Endothelial cell of umbilical vein (primary cell): ENCODE measurements at regions not wholly inside any gene's neighbourhood (a gene's known extent, or its start where the extent isn't known, plus 50 kb on each side); places are given as distances from the start of the nearest gene placed in this dataset.

Experiments used
- BruUV-seq: library from RNA; stranded (reverse); fragments of 400-500 nt; replicated peaks from 2 replicates; lab custom pipeline; 2021; lab: Mats Ljungman, UMichigan
- CTCF ChIA-PET: fragments of 300-600, 350-600 bp; sonication (Branson Sonifier 250); formaldehyde crosslinking; loops from one replicate; lab custom pipeline; 2021; ENCODE audit warnings: antibody characterized with exemption, inconsistent platforms; lab: Charles Lee
- POLR2A ChIA-PET: fragments of 300-600, 350-600 bp; sonication (Branson Sonifier 250); formaldehyde crosslinking; loops from one replicate; lab custom pipeline; 2021; ENCODE audit warnings: antibody characterized with exemption, inconsistent platforms; lab: Charles Lee
- DNase-seq: peaks from one replicate; pipeline ENCODE4 v3.0.0-alpha.2; 2011; ENCODE audit warnings: low read depth, low spot score
- FAIRE-seq: peaks from 2 replicates; lab custom pipeline; 2011; peaks lifted over from hg19 to GRCh38; lab: Jason Lieb, UNC
- H2AFZ ChIP-seq: 2 replicates; pipeline ENCODE4 v1.6.0; 2012; ENCODE audit warnings: low read depth, low read length, control low read depth, inconsistent platforms
- H3K27ac ChIP-seq: 2 replicates; pipeline ENCODE4 v1.5.1; 2011; ENCODE audit warnings: low read depth, mild to moderate bottlenecking, control low read depth, low read length, moderate library complexity; ENCODE audit not compliant: insufficient read depth
- H3K27me3 ChIP-seq, 2 experiments: 2 replicates each; pipeline versions ENCODE4 v1.6.0 to v1.6.1; 2011; ENCODE audit warnings: low read length in 2 of 2, mixed read lengths in 1 of 2; ENCODE audit not compliant: control insufficient read depth in 2 of 2, insufficient read depth in 2 of 2
- H3K36me3 ChIP-seq, 2 experiments: 2 replicates in 1 of 2; 3 replicates in 1 of 2; pipeline ENCODE4 v1.5.1; 2011; ENCODE audit warnings: low read length in 2 of 2, mild to moderate bottlenecking in 1 of 2, moderate library complexity in 1 of 2; ENCODE audit not compliant: control insufficient read depth in 2 of 2, insufficient read depth in 2 of 2; ENCODE audit errors: extremely low read depth in 1 of 2
- H3K4me1 ChIP-seq: 3 replicates; pipeline ENCODE4 v1.5.1; 2011; ENCODE audit warnings: mild to moderate bottlenecking, low read length; ENCODE audit not compliant: control insufficient read depth, insufficient read depth; ENCODE audit errors: extremely low read depth
- H3K4me2 ChIP-seq: 2 replicates; pipeline ENCODE4 v1.6.1; 2011; ENCODE audit warnings: low read length, control low read depth, mixed read lengths; ENCODE audit not compliant: insufficient read depth
- H3K4me3 ChIP-seq, 3 experiments: fragments of 200-600 bp in 1 of 3; sonication (generic), shearing (Covaris generic) in 1 of 3; replicated peaks in 1 of 3; 2 replicates each; pipeline ENCODE4 v1.5.1; 2011 to 2016; ENCODE audit warnings: control low read depth in 3 of 3, low read length in 3 of 3, mild to moderate bottlenecking in 2 of 3, inconsistent platforms in 1 of 3, low read depth in 1 of 3, moderate library complexity in 1 of 3; ENCODE audit not compliant: insufficient read depth in 1 of 3
- H3K79me2 ChIP-seq: 2 replicates; pipeline ENCODE4 v1.6.0; 2012; ENCODE audit warnings: low read length, inconsistent platforms; ENCODE audit not compliant: control insufficient read depth, insufficient read depth
- H3K9ac ChIP-seq: replicated peaks from 2 replicates; pipeline ENCODE3; 2011; ENCODE audit warnings: low read length, control low read depth; ENCODE audit not compliant: insufficient read depth; ENCODE audit errors: extremely low read depth
- H3K9me1 ChIP-seq: replicated peaks from 3 replicates; pipeline ENCODE4 v1.6.0; 2011; ENCODE audit warnings: mild to moderate bottlenecking, low read length; ENCODE audit not compliant: control insufficient read depth, insufficient read depth; ENCODE audit errors: extremely low read depth
- H3K9me3 ChIP-seq: replicated peaks from 2 replicates; pipeline ENCODE4 v1.5.1; 2012; ENCODE audit warnings: low read length, inconsistent platforms; ENCODE audit not compliant: control insufficient read depth, insufficient read depth
- H4K20me1 ChIP-seq: replicated peaks from 2 replicates; pipeline ENCODE3; 2011; ENCODE audit warnings: mild to moderate bottlenecking, low read length; ENCODE audit not compliant: control insufficient read depth, insufficient read depth; ENCODE audit errors: extremely low read depth
- EZH2 ChIP-seq: IDR thresholded peaks from 2 replicates; pipeline ENCODE4 v1.6.1; 2012; ENCODE audit warnings: borderline replicate concordance, low read depth, mild to moderate bottlenecking, moderate library complexity, low read length, inconsistent platforms; ENCODE audit not compliant: severe bottlenecking
- FOS ChIP-seq: IDR thresholded peaks from 2 replicates; pipeline ENCODE4 v1.6.1; 2011; ENCODE audit warnings: mild to moderate bottlenecking, low read length, moderate library complexity, borderline replicate concordance; ENCODE audit not compliant: insufficient read depth
- GATA2 ChIP-seq: IDR thresholded peaks from 2 replicates; pipeline ENCODE4 v1.7.0; 2011; ENCODE audit warnings: low read depth, mild to moderate bottlenecking, moderate library complexity, mixed read lengths, low read length; ENCODE audit not compliant: insufficient read length, insufficient read depth
- JUN ChIP-seq: IDR thresholded peaks from 2 replicates; pipeline ENCODE4 v1.6.1; 2011; ENCODE audit warnings: borderline replicate concordance, low read depth; ENCODE audit not compliant: insufficient read length, insufficient read depth
- MAX ChIP-seq: IDR thresholded peaks from 2 replicates; pipeline ENCODE4 v1.6.1; 2011; ENCODE audit not compliant: insufficient read depth, insufficient read length
- MYC ChIP-seq: IDR thresholded peaks from one replicate; pipeline ENCODE4 v1.6.1; 2011; ENCODE audit warnings: mild to moderate bottlenecking, low read depth, low read length
- POLR2A ChIP-seq: IDR thresholded peaks from 2 replicates; pipeline ENCODE4 v1.6.1; 2012; ENCODE audit warnings: low read depth, mild to moderate bottlenecking, control low read depth, low read length
- POLR2AphosphoS5 ChIP-seq: IDR thresholded peaks from 2 replicates; pipeline ENCODE4 v1.6.1; 2012; ENCODE audit warnings: low read depth, mild to moderate bottlenecking, control low read depth, low read length, moderate library complexity; ENCODE audit not compliant: insufficient read depth
- dilution Hi-C: fragments of 300-500 bp; cut with MboI; formaldehyde crosslinking; loops from one replicate; pipeline ENCODE4 v1.15.0; 2019; ENCODE audit warnings: low sequenced_read_pairs; ENCODE audit not compliant: extremely low pct_ligation_motif_present
- intact Hi-C: fragments of 100-400 bp; cut with micrococcal nuclease; formaldehyde crosslinking; loops from one replicate; pipeline ENCODE4 v1.10.0; 2022
- TF ChIP-seq, protein P1 (sequence below), 2 donors: IDR thresholded peaks; 1 replicate in 1 of 2; 2 replicates in 1 of 2; pipeline ENCODE4 v1.5.1; 2011; ENCODE audit warnings: low read length in 2 of 2, mild to moderate bottlenecking in 2 of 2, moderate library complexity in 2 of 2, control low read depth in 1 of 2, inconsistent platforms in 1 of 2, low read depth in 1 of 2; ENCODE audit not compliant: insufficient read depth in 1 of 2; ENCODE audit errors: extremely low read depth in 1 of 2

DNA sequence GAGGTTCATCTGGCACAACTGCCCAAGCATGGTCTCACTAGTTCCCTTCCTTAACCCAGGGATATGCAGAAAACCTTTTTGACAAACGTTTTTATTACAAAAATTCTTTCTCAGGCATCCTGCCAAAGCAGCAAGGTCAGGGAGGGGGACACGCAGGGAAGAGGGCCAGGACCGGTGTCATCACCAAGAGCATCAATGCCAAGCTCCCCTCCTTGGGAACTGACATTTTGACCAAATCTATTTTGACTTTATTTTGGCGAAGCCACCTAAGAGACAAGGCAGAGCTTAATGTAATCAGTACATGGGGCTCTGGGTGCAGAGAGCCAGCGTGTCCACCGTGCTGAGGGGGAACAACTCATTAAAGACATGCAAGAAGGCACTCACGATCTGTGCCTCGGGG is 265.2 kb downstream of the CBLN1 start:
- Histone ChIP-seq H3K79me2 (no peaks in the 10 kb centered on the region), H3K4me1 (no peaks in the 10 kb centered on the region), H3K4me3 (no peak overlapping the region), H3K27ac (no peak overlapping the region), H3K9me1 (no peaks in the 10 kb centered on the region), H3K9ac (no peak overlapping the region), H3K36me3 (no peaks in the 10 kb centered on the region), H2AFZ (no peak overlapping the region), H3K4me2 (no peak overlapping the region), H3K9me3 (no peaks in the 10 kb centered on the region), H3K27me3 (no peaks in the 10 kb centered on the region), H4K20me1 (no peaks in the 10 kb centered on the region)
- POLR2A ChIA-PET, result no interaction called here
- CTCF ChIA-PET, result no interaction called here
- intact Hi-C loops (no loop called here), dilution Hi-C loops (no loop called here)
- FAIRE-seq, result no peak
- no peak for TF ChIP-seq FOS
- no peak for TF ChIP-seq JUN
- TF ChIP-seq, protein P1, sequence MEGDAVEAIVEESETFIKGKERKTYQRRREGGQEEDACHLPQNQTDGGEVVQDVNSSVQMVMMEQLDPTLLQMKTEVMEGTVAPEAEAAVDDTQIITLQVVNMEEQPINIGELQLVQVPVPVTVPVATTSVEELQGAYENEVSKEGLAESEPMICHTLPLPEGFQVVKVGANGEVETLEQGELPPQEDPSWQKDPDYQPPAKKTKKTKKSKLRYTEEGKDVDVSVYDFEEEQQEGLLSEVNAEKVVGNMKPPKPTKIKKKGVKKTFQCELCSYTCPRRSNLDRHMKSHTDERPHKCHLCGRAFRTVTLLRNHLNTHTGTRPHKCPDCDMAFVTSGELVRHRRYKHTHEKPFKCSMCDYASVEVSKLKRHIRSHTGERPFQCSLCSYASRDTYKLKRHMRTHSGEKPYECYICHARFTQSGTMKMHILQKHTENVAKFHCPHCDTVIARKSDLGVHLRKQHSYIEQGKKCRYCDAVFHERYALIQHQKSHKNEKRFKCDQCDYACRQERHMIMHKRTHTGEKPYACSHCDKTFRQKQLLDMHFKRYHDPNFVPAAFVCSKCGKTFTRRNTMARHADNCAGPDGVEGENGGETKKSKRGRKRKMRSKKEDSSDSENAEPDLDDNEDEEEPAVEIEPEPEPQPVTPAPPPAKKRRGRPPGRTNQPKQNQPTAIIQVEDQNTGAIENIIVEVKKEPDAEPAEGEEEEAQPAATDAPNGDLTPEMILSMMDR (IDR thresholded peaks at IDR 0.05; ENCODE audit: extremely low read depth in 1 of 2, insufficient read depth in 1 of 2, low read depth in 1 of 2, low read length in 2 of 2), result no peak
- TF ChIP-seq MYC, result no peak
- TF ChIP-seq POLR2A, result no peak
- TF ChIP-seq POLR2AphosphoS5, result no peak
- TF ChIP-seq EZH2, result no peak
- no peak for TF ChIP-seq GATA2
- TF ChIP-seq MAX, result no peak
- no peak for DNase-seq
- BruUV-seq, result no TSS peak
